Activated CD4-positive, alpha-beta T cell treated with anti-CD3 and anti-CD28 coated beads, Interleukin-2, Interleukin-4, amounts not matched to agents 100 ng/mL and 50 ng/mL, durations not matched to agents 16 hours and 8 hours (primary cell): ENCODE measurements at regions not wholly inside any gene's neighbourhood (a gene's known extent, or its start where the extent isn't known, plus 50 kb on each side); places are given as distances from the start of the nearest gene placed in this dataset.
"Not testable (repeated sequence)": the region's sequence is repeated elsewhere in the genome, so short reads cannot be mapped to it uniquely, and the experiment has no call there.

Experiments used
- DNase-seq: peaks from one replicate; pipeline ENCODE4 v3.0.0-alpha.2; 2020; ENCODE audit warnings: low spot score

DNA sequence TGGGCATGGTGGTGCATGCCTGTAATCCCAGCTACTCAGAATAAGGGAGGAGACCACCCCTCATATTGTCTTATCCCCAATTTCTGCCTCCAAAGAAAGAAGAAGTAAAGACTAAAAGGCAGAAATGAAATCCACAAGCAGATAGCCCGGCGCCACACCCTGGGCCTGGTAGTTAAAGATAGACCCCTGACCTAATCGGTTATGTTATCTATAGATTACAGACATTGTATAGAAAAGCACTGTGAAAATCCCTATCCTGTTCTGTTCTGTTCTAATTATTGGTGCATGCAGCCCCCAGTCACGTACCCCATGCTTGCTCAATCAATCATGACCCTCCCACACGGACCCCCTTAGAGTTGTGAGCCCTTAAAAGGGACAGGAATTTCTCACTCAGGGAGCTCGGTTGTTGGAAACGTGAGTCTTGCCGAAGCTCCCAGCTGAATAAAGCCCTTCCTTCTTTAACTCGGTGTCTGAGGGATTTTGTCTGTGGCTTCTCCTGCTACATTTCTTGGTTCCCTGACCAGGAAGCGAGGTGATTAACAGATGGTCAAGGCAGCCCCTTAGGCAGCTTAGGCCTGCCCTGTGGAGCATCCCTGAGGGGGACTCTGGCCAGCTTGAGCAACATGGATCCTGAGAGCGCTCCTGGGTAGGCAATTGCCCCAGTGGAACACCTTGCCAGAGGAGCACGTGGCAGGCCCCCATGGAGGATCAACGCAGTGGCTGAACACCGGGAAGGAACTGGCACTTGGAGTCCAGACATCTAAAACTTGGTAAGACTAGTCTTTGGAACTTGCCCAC, 188.7 kb upstream of the NDUFV2 start:
- not testable (repeated sequence) for DNase-seq

DNA sequence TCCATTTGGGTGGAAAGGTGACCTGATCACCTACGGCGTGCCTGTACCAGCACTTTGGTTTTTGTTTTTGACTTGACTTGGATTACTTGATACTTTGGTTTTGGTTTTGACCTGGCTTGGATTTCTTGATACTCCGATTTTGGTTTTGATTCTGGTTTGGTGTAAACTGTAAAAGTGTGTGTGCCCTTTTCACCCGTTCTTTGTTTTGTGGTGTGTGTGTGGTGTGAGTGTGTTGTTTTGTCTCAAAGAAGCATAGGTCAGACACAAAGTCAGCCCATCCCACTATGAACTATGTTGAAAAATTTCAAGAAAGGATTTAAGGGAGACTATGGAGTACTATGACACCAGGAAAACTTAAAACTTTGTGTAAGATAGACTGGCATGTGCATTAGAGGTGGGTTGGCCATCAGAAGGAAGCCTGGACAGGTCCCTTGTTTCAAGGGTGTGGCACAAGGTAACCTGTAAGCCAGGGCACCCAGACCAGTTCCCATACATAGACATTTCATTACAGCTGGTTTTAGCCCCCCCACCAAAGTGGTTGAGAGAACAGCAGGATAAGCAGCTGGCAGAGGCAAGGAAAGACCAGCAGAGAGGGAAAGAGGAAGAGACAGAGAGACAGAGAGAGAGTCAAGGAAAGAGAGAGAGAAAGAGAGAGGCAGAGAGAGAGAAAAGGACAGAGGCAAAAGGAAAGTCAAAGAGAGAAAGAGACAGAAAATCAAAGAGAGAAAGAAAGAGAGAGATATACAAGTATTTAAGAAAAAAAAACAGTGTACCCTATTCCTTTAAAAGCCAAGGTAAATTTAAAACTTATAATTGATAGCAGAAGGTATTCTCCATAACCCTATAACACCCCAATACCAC, 187.9 kb upstream of the NDUFV2 start:
- not testable (repeated sequence) for DNase-seq

DNA sequence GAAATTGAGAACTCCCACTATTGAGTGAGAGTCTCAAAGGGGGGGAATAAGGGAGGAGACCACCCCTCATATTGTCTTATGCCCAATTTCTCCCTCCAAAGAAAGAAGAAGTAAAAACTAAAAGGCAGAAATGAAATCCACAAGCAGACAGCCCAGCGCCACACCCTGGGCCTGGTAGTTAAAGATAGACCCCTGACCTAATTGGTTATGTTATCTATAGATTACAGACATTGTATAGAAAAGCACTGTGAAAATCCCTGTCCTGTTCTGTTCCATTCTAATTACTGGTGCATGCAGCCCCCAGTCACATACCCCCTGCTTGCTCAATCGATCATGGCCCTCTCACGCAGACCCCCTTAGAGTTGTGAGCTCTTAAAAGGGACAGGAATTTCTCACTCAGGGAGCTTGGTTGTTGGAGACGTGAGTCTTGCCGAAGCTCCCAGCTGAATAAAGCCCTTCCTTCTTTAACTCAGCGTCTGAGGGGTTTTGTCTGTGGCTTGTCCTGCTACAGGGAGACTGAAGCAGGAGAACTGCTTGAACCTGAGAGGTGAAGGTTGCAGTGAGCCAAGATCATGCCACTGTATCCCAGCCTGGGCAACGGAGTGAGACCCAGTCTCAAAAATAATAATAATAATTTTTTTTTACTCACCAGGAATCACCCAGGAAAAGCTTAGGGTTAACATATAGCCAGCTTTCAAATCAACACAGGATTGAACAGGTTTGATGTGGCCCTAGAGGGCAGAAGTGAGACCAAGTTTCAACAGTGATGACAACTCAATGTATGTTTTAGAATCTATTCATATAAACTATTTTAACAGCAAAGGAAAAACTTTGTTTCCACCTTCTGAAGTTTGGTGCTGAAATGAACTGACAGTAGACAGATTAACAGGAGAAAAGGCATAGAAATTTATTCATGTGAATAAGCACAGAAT, 181.4 kb upstream of the NDUFV2 start:
- DNase-seq = not testable (repeated sequence)

DNA sequence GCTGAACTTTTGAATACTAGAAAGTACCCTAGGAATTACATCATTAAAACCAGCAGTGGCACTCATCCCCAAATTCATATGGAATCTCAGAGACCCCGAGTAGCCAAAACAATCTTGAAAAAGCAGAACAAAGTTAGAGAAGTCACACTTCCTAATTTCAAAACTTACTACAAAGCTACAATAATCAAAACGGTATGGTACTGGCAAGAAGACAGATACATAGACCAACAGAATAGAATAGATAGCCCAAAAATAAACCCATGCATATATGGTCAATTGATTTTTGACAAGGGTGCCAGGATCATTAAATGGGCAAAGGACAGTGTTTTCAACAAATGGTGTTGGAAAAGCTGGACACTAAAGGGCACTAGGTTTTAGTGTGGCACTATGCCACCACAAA, 176.0 kb upstream of the NDUFV2 start:
- no peak for DNase-seq

DNA sequence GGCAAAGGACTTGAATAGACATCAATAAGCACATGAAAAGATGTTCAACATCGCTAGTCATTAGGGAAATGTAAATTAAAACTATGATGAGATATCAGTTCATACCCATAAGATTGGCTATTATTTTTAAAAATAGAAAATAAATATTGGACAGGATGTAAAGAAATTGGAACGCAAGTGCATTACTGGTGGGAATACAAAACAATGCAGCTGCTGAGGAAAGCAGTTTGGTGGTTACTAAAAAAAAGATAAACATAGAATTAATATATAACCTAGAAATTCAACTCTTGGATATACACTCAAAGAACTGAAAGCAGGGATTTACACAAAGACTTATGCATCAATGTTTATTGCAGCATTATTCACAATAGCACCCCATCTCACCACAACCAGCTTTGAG, 174.5 kb upstream of the NDUFV2 start:
- DNase-seq = no peak

DNA sequence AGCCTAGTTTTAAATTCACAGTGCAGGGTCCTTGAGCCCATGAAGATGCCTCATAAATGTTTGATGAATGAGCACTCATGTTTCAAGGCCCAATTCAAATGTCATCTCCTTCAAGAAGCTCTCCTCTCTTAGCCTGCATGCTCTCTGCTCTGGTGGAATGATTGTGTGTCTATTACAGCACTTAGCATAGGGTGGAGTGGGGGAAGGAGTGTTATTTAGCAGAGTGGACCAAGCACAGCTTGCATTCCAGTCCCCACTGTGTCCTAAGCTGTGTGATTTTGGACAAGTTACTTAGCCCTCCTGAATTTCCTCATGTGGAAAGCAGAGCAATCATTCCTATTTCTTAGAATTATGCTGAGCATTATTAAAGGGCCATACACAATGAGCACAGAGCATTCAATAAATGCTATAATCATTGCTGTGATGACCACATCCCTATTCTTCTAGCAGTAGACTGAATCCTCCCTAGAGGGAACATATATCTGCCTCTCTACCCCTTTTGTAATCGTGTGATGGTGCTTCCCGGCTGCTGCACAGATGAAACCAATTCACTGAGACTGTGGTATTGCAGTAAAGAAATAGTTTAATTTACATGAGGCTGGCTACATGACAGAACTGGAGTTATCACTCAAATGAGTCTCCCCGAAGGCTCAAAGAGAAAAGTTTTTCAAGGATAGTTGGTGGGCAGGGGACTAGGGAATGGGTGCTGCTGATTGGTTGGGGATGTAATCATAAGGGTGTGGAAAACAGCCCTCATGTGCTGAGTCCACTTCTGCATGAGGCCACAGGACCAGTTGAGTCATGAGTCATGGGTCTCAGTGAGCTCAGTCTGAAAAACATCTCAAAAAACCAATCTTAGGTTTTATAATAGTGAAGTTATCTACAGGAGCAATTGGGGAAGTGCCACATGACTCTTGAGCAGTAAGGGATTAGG, 173.4 kb upstream of the NDUFV2 start:
- no peak for DNase-seq

DNA sequence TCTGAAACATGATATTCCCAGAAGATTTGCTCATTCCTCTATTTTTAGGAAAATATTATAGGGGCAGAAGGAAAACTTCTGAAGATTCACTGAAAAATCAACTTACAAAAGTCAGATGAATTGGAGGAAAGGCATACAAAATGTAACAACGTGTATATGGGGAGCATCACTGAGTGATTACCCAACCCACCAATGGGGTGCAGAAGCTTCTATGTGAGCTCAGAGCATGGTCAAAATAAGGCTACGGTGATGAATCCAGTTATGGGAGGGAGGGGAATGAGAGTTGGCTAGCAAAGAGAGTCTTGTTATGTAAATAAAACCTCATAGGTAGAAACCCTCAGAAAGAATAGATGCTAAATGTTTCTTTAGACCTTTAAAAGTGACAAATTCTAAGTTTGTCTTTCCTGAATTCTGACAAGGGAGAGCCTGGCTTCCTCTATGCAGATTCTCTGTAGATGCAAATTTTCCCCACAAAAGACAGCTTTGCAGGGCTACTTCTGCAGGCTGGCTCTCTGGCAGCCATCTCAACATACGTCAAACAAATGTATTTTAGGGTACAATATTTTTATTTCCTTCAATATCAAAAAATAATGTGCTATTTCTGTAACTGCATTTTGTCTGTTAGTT, 171.4 kb upstream of the NDUFV2 start:
- no peak for DNase-seq

DNA sequence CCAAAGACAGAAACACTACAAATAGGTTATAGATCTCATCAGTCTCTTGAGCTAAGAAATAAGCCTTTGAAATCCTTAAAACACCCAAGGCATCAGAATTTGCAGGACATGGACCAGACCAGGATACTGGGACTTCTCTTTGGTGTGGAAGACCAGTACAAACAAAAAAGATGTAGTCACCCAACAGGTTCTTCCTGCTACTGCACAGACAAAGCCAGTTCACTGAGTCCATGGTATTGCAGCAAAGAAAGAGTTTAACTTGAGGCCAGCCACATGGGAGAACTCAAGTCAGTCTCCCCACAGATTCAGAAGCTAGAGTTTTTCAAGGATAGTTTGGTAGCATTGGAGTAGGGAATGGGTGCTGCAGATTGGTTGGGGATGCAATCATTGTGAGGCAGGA, 169.6 kb upstream of the NDUFV2 start:
- DNase-seq = no peak

DNA sequence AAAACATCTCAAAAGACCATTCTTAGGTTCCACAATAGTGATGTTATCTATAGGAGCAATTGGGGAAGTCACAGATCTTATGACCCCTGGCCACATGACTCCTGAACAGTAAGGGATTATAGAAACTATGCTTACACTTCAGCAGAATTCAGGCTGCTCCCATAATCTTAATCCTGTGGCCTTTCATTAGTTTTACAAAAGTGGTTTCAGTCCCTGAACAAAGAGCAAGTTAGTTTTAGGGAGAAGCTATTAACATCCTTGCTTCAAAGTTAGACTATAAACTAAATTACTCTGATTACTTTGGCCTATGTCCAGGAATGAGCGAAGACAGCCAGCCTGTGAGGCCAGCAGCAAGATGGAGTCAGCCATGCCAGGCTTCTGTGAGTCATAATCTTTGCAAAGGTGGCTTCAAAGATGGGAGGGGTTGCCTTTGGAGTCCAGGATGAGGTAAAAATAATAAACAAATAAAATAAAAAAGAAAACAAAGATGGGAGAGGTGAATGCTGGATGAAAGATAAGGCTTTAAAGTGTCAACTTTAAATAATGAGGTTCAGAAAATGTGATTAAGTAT, 168.7 kb upstream of the NDUFV2 start:
- no peak for DNase-seq

DNA sequence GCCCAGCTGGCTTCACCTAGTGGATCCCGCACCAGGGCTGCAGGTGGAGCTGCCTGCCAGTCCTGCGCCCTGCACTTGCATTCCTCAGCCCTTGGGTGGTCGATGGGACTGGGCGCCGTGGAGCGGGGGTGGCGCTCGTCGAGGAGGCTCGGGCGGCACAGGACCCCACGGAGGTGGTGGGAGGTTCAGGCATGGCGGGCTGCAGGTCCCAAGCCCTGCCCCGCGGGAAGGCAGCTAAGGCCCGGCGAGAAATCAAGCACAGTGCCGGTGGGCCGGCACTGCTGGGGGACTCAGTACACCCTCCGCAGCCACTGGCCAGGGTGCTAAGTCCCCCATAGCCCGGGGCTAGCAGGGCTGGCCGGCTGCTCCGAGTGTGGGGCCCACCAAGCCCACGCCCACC, 167.2 kb upstream of the NDUFV2 start:
- not testable (repeated sequence) for DNase-seq

DNA sequence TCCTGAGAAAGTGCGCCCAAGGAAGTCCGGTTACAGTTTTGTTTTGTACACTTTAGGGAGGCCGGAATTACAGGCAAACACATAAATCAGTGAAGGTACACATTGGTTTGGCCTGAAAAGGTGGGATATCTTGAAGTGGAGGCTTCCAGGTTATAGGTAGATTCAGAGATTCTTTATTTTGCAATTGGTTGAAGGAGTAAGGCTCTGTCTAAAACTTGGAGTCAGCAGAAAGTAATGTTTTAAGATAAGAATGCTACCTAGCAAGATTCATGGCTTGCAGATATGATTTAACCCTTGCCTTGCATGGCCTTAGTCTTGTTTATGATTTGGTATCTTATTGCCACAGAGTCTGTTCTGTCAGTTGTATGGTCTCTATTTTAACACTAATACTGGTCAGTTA, 165.9 kb upstream of the NDUFV2 start:
- DNase-seq = no peak

DNA sequence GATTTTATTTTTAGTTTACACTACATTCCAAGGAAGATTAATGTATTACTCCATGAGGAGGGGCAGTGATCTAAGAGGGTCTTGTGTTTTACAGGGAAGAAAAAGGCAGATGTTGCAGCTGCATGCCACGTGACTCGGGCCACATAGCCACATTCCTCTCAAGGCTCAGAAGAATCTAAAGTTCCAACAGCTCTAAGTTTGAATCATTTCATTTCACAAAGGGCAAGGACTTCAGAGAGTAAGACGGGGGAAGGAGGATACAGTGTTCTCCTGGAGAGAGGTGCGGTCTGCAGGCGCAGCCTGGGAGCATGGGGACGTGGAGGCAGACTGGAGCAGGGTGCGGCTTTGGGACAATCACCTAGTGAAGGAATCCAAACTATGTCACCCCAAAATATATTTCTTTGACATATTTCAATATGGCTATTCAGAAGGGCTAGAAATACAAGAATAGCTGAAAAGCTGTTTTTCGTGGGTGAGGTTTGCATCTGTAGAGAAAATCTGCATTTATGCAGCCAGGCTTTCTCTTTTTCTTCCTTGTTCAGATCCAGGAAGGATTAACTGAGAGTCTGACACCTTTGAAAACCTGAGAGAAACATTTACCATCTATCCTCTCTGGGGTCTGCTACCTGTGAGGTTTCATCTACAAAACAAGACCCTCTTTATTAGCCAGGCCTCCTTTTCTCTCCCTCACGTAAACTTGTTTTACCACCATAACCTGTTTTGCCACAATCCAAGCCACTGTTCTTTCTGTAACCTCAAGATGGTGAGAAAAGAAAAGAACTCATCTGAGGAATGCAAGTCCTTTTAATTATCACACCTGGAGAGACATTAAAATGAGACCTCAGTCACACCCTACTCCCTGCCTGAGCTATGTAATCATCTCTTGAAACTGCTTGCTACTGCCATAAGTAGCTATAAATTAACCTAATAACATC, 165.1 kb upstream of the NDUFV2 start:
- DNase-seq = no peak

DNA sequence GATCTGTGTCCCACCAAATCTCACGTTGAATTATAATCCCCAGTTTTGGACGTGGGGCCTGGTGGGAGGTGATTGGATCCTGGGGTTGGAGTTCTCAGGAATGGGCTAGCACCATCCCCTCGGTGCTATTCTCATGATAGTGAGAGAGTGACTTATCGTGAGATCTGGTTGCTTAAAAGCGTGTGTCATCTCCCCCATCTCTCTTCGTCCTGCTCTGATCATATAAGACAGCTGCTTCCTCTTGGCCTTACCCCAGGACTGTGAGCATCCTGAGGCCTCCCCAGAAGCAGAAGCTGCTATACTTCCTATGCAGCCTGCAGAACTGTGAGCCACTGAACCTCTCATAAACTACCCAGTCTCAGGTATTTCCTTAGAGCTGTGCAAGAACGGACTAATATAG, 163.7 kb upstream of the NDUFV2 start:
- DNase-seq = no peak

DNA sequence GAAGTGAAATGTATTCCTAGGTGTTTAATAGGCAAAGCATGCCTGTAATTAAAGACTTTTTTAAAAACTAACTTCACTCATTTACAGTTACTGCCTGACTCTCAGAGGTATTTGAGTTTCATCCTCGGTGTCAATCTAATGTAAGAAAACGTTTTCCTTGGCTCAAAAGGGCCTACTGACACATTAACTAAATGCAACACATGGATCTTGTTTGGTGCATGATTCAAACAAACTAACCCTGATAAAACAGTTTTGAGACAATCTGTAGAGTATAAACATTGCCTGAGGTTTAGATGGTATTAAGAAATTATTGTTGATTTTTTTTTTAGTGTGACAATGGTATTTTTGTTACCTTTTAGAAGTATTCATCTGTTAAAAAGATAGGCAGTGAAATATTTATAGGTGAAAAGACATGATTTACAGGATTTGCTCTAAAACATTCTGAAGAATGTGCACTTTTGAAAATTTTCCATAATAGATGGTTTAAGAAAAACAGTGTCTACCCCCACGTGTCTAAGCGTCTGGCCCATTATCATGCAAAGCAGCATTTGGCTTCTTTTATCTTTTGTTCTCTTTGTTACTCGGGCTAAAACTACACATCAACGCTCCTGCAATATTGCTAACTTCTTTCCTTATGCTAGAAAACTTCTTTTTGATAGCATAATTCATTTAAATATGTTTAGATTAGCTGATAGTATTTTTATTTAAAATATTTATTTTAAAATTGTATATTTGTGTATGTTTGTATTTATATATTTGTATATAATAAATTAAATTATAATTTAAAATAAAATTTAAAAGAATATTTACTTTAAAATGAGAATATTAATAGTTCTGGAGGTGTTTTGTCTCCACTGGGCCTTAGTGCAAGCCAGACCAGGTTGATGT, 160.2 kb upstream of the NDUFV2 start:
- DNase-seq = no peak

DNA sequence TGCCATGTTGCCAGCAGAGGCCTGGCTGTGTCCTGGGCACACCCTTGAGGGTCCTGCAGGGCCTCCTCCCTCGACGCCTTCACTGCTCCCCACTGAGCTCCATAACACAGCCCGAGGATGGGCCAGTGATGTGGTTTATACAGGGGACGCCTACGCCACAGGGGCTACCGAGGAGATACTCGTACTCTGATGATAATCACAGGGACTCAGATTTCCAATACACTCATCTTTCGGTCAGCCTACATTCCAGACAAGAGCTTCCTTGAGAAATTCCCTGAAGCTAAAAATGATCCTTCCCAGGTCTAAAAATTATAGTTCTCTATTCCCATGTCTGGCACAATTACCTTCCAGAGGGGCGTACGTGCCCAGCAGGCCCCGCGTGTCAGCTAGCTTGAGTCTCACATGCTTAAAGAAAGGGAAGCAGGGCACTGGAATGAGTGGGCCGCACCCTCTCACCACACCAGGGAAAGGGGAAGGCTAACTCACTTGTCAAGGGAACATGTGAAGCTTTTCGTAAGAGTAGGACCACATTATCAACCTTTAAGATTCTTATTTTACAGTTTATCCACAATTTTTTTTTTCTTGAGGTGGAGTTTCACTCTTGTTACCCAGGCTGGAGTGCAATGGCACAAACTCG, 159.5 kb upstream of the NDUFV2 start:
- no peak for DNase-seq

DNA sequence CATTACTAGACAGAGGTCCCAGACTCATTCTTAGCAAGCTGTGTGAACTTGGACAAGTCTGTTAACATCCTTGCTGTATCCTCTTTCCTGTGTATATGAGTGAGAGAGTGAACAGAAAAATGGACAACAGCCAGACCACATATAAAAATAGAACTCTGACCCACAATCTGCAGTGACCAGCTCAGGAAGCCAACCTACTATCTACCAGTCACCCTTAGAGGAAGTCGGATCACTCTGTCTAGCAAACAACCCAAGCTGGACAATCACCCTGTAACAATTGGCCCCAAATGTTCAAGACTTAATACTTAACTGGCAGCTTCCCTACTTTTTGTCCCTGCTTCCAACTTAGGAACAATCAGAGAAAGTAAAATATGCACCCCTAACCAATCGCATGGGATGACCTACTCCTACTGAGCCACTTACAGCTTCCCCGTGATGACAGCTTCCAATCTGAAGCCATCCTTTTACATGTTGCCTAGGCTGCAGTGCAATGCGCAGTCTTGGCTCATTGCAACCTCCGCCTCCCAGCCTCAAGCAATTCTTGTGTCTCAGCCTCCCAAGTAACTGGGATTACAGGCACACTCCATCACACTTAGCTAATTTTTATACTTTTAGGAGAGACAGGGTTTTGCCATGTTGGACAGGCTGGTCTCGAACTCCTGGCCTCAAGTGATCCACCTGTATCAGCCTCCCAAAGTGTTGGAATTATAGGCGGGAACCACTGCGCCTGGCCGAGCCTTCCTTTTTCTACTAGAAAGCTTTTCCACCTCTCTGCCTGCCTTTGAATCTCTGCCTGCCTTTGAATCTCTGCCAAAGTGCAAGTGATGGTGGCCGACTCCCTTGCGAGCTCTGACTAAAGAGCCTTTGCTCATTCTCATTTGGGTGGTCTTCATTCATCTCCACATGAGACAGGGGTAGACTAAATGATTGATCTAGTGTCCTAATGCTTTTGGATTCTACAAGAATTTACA, 158.3 kb upstream of the NDUFV2 start:
- DNase-seq = no peak
